Adrenal gland (tissue), 9 donors: ENCODE measurements at regions not wholly inside any gene's neighbourhood (a gene's known extent, or its start where the extent isn't known, plus 50 kb on each side); places are given as distances from the start of the nearest gene placed in this dataset.

Experiments used
- DNase-seq, 7 donors: peaks; one replicate each; pipeline ENCODE4 v3.0.0-alpha.2; 2019 to 2020
- H3K27ac ChIP-seq, 5 donors: fragments of 200-600 bp; sonication (generic) in 4 of 5; 1 replicate in 3 of 5; 2 replicates in 2 of 5; pipeline versions ENCODE4 v1.5.1 to v1.8.0; 2016 to 2020; ENCODE audit warnings: mild to moderate bottlenecking in 1 of 5
- H3K27me3 ChIP-seq: fragments of 200-600 bp; 2 replicates; pipeline ENCODE4 v1.8.0; 2021
- H3K36me3 ChIP-seq, 2 donors: fragments of 200-600 bp; replicated peaks in 1 of 2; 1 replicate in 1 of 2; 2 replicates in 1 of 2; pipeline versions ENCODE4 v1.5.1 to v1.8.0; 2018 to 2022
- H3K4me1 ChIP-seq, 2 donors: fragments of 200-600 bp; replicated peaks in 1 of 2; 1 replicate in 1 of 2; 2 replicates in 1 of 2; pipeline versions ENCODE4 v1.5.1 to v1.8.0; 2018 to 2021
- H3K4me3 ChIP-seq, 4 donors: fragments of 200-600 bp; sonication (generic) in 3 of 4; one replicate each; pipeline ENCODE4 v1.5.1; 2016 to 2018
- H3K9me3 ChIP-seq, 3 donors: fragments of 200-600 bp; sonication (generic) in 1 of 3; replicated peaks in 1 of 3; 1 replicate in 2 of 3; 2 replicates in 1 of 3; pipeline versions ENCODE4 v1.5.1 to v1.8.0; 2016 to 2021
- CTCF ChIP-seq, 6 experiments: fragments of 450-650 bp in 4 of 6; fragments of 200-600 bp in 2 of 6; sonication (generic) in 1 of 6; IDR thresholded peaks; 1 replicate in 5 of 6; 2 replicates in 1 of 6; pipeline versions ENCODE4 v1.5.1 to v1.8.0; 2016 to 2021; ENCODE audit warnings: antibody characterized with exemption in 6 of 6, mild to moderate bottlenecking in 2 of 6, moderate library complexity in 1 of 6
- POLR2A ChIP-seq, 2 donors: fragments of 450-650 bp; IDR thresholded peaks; one replicate each; pipeline ENCODE4 v1.6.1; 2017; ENCODE audit warnings: antibody characterized with exemption in 2 of 2, mild to moderate bottlenecking in 2 of 2, moderate library complexity in 1 of 2
- WGBS, 4 donors: extraction: QIAGEN DNeasy Blood & Tissue Kit in 2 of 4; methylation state at CpG; one replicate each; pipeline versions ENCODE4 v1.1.5 to v1.1.7; 2013 to 2017; 5-methylcytosine and 5-hydroxymethylcytosine counted together
- intact Hi-C, 2 donors: fragments of 100-400 bp; cut with DNase I; formaldehyde crosslinking; loops; one replicate each; pipeline versions ENCODE4 v1.14.1 to v1.15.0; 2022 to 2023
- donor health status: healthy with polysubstance abuse.
- donor health status: Bipolar disorder and iron deficiency.
- donor health status: DM: yes; HTN: yes; CAD: no.
- donor health status: DM: no; HTN: no; CAD: no.
- donor health status: DM: no; HTN: no; CAD: no.

GRCh38 chr9:31958572-31958971 lies 425.9 kb upstream of the ACO1 start:
- H3K4me1 ChIP-seq, result no peaks in the 10 kb centered on the region
- H3K4me3 ChIP-seq, result no peak overlapping the region
- H3K9me3 ChIP-seq, result peaks cover 0 to 7% (median 0%) of the 10 kb centered on the region in 3 donors
- H3K36me3 ChIP-seq, result no peaks in the 10 kb centered on the region
- TF ChIP-seq CTCF (IDR thresholded peaks at IDR 0.05) (no peak), POLR2A (IDR thresholded peaks at IDR 0.05) (no peak)
- WGBS, 4 donors, result 50 to 90% (median 84%) methylated on average over 1 of the region's 1 CpG
- no peak for DNase-seq
- intact Hi-C loops, result no loop called here
- H3K27ac ChIP-seq, result no peak overlapping the region
- no peaks in the 10 kb centered on the region for H3K27me3 ChIP-seq

- no peak for DNase-seq
- 44 to 60% (median 52%) methylated on average over 2 of the region's 2 CpGs for WGBS, 4 donors
- H3K4me3 ChIP-seq, result no peak overlapping the region
- no peaks in the 10 kb centered on the region for H3K36me3 ChIP-seq
- no peaks in the 10 kb centered on the region for H3K9me3 ChIP-seq
- no peaks in the 10 kb centered on the region for H3K27me3 ChIP-seq
- H3K27ac ChIP-seq, result no peak overlapping the region
- intact Hi-C loops, result no loop called here
- TF ChIP-seq POLR2A (IDR thresholded peaks at IDR 0.05), result no peak
- no peak for TF ChIP-seq CTCF (IDR thresholded peaks at IDR 0.05)
- H3K4me1 ChIP-seq, result no peaks in the 10 kb centered on the region
Observed at GRCh38 chr9:31969552-31969951, 414.9 kb upstream of the ACO1 start.

- no peak for DNase-seq
- intact Hi-C loops, result no loop called here
- Histone ChIP-seq H3K4me1 (no peaks in the 10 kb centered on the region), H3K4me3 (no peak overlapping the region), H3K27me3 (no peaks in the 10 kb centered on the region), H3K36me3 (no peaks in the 10 kb centered on the region), H3K9me3 (no peaks in the 10 kb centered on the region), H3K27ac (no peak overlapping the region)
- no peak for TF ChIP-seq POLR2A (IDR thresholded peaks at IDR 0.05)
- TF ChIP-seq CTCF (IDR thresholded peaks at IDR 0.05), result no peak
- WGBS, 4 donors, result 22 to 33% (median 25%) methylated on average over 1 of the region's 1 CpG
Observed at GRCh38 chr9:31983895-31984294, 400.5 kb upstream of the ACO1 start.

- Histone ChIP-seq H3K4me1 (no peaks in the 10 kb centered on the region), H3K27ac (no peak overlapping the region), H3K27me3 (no peaks in the 10 kb centered on the region), H3K9me3 (no peaks in the 10 kb centered on the region), H3K4me3 (no peak overlapping the region), H3K36me3 (no peaks in the 10 kb centered on the region)
- 38 to 70% (median 66%) methylated on average over 1 of the region's 1 CpG for WGBS, 4 donors
- intact Hi-C loops, result no loop called here
- no peak for DNase-seq
- TF ChIP-seq POLR2A (IDR thresholded peaks at IDR 0.05), result no peak
- no peak for TF ChIP-seq CTCF (IDR thresholded peaks at IDR 0.05)
Observed at GRCh38 chr9:31996331-31996730, 388.1 kb upstream of the ACO1 start.
